ENCODE measurements at regions not wholly inside any gene's neighbourhood (a gene's known extent, or its start where the extent isn't known, plus 50 kb on each side); places are given as distances from the start of the nearest gene placed in this dataset.
"Not testable (repeated sequence)": the region's sequence is repeated elsewhere in the genome, so short reads cannot be mapped to it uniquely, and the experiment has no call there.

GRCh38 chr5:82434696-82435660, 156.8 kb upstream of the RPS23 start (continued):
- TF ChIP-seq NKRF (IDR thresholded peaks at IDR 0.05; ENCODE audit: borderline replicate concordance) (0 out of 2 replicates have a peak, but pooled peaks have one; percentile 20), BRD9 (IDR thresholded peaks at IDR 0.05; ENCODE audit: low read depth, partially characterized antibody) (peak; percentile 23), POLR2H (tag; IDR thresholded peaks at IDR 0.05; ENCODE audit: low read depth) (peak; percentile 38; the same call in 1 of the 2 replicates), ATF7 (IDR thresholded peaks at IDR 0.05) (0 out of 2 replicates have a peak, but pooled peaks have one; percentile 25), NR2C1 (tag; IDR thresholded peaks at IDR 0.05) (peak; percentile 24; the same call in 1 of the 2 replicates), ATF1 (tag; IDR thresholded peaks at IDR 0.05) (peak; percentile 47), NR2C2 (tag; IDR thresholded peaks at IDR 0.05) (0 out of 2 replicates have a peak, but pooled peaks have one; percentile 35)
- TF ChIP-seq NR2C1 (IDR thresholded peaks at IDR 0.05); ATF1 (CRISPR knock-in tag; IDR thresholded peaks at IDR 0.05); NR2C2 (CRISPR knock-in tag; IDR thresholded peaks at IDR 0.05): not testable (repeated sequence)
